Neural cell (in vitro differentiated cells): ENCODE measurements at regions not wholly inside any gene's neighbourhood (a gene's known extent, or its start where the extent isn't known, plus 50 kb on each side); places are given as distances from the start of the nearest gene placed in this dataset.

Experiments used
- H2AFZ ChIP-seq: fragments of 200-600, 300-800 bp; sonication (generic), shearing (Covaris generic); 2 replicates; pipeline ENCODE4 v1.6.0; 2014; ENCODE audit warnings: low read depth, mild to moderate bottlenecking, antibody characterized with exemption, low read length, moderate library complexity
- H3F3A ChIP-seq: fragments of 200-600 bp; shearing (Covaris generic); 2 replicates; pipeline ENCODE4 v1.6.1; 2016; ENCODE audit warnings: mild to moderate bottlenecking, moderate library complexity, mixed read lengths, antibody characterized with exemption, low read length; ENCODE audit not compliant: insufficient read depth, poor library complexity, severe bottlenecking
- H3K27ac ChIP-seq: fragments of 200-600, 300-800 bp; sonication (generic), shearing (Covaris generic); 2 replicates; pipeline ENCODE4 v1.5.1; 2014; ENCODE audit warnings: mild to moderate bottlenecking, low read length, moderate library complexity
- H3K27me3 ChIP-seq: fragments of 300-800, 200-600 bp; sonication (generic), shearing (Covaris generic); 2 replicates; pipeline ENCODE4 v1.6.0; 2014; ENCODE audit warnings: mild to moderate bottlenecking, low read depth, low read length, moderate library complexity; ENCODE audit not compliant: insufficient read depth
- H3K36me3 ChIP-seq: fragments of 300-800, 200-600 bp; sonication (generic), shearing (Covaris generic); 2 replicates; pipeline ENCODE4 v1.5.1; 2014; ENCODE audit warnings: mild to moderate bottlenecking, antibody characterized with exemption, low read length, moderate library complexity; ENCODE audit not compliant: insufficient read depth
- H3K4me2 ChIP-seq: fragments of 300-800, 200-600 bp; sonication (generic), shearing (Covaris generic); 2 replicates; pipeline ENCODE4 v1.6.0; 2014; ENCODE audit warnings: mild to moderate bottlenecking, low read length
- H3K4me3 ChIP-seq: fragments of 300-800, 200-600 bp; sonication (generic), shearing (Covaris generic); 2 replicates; pipeline ENCODE4 v1.5.1; 2014; ENCODE audit warnings: mild to moderate bottlenecking, low read length, moderate library complexity
- H3K79me2 ChIP-seq: fragments of 200-600 bp; shearing (Covaris generic); replicated peaks from 2 replicates; pipeline ENCODE4 v1.6.0; 2014; ENCODE audit warnings: mild to moderate bottlenecking, low read length, moderate library complexity; ENCODE audit not compliant: insufficient read depth
- H3K9ac ChIP-seq: fragments of 300-800, 200-600 bp; sonication (generic), shearing (Covaris generic); 2 replicates; pipeline ENCODE4 v1.6.1; 2016; ENCODE audit warnings: mild to moderate bottlenecking, low read length, mixed read lengths
- H3K9me2 ChIP-seq: fragments of 200-600 bp; shearing (Covaris generic); 2 replicates; pipeline ENCODE4 v1.6.1; 2016; ENCODE audit warnings: mild to moderate bottlenecking, low read length, mixed read lengths; ENCODE audit not compliant: insufficient read depth
- H3K9me3 ChIP-seq: fragments of 200-600, 300-800 bp; sonication (generic), shearing (Covaris generic); 2 replicates; pipeline ENCODE4 v1.6.1; 2016; ENCODE audit warnings: mild to moderate bottlenecking, mixed run types, low read length, moderate library complexity, mixed read lengths
- H4K20me1 ChIP-seq: fragments of 200-600 bp; shearing (Covaris generic); 2 replicates; pipeline ENCODE4 v1.6.1; 2016; ENCODE audit warnings: mild to moderate bottlenecking, mixed run types; ENCODE audit not compliant: insufficient read depth
- CTCF ChIP-seq: fragments of 450-650 bp; IDR thresholded peaks from 2 replicates; pipeline ENCODE4 v1.5.1; 2014; ENCODE audit warnings: antibody characterized with exemption, mild to moderate bottlenecking, moderate library complexity; ENCODE audit not compliant: poor library complexity, severe bottlenecking
- EP300 ChIP-seq: fragments of 450-650 bp; conservative IDR thresholded peaks from 2 replicates; pipeline ENCODE4 v1.6.1; 2014; ENCODE audit warnings: antibody characterized with exemption, mild to moderate bottlenecking, moderate library complexity; ENCODE audit not compliant: poor library complexity, severe bottlenecking
- EZH2 ChIP-seq: fragments of 200-600, 300-800 bp; shearing (Covaris generic), sonication (generic); IDR thresholded peaks from 2 replicates; pipeline ENCODE4 v1.6.1; 2014; ENCODE audit warnings: antibody characterized with exemption, low read length, borderline replicate concordance, mild to moderate bottlenecking; ENCODE audit not compliant: insufficient read depth, poor library complexity, severe bottlenecking
- MXI1 ChIP-seq: fragments of 450-650 bp; conservative IDR thresholded peaks from 2 replicates; pipeline ENCODE4 v1.6.1; 2014; ENCODE audit warnings: antibody characterized with exemption, mild to moderate bottlenecking; ENCODE audit not compliant: poor library complexity, severe bottlenecking
- POLR2AphosphoS5 ChIP-seq: IDR thresholded peaks from 2 replicates; pipeline ENCODE4 v1.6.1; 2012
- RAD21 ChIP-seq: fragments of 450-650 bp; conservative IDR thresholded peaks from 2 replicates; pipeline ENCODE4 v1.6.1; 2014; ENCODE audit warnings: antibody characterized with exemption, mild to moderate bottlenecking, moderate library complexity
- REST ChIP-seq: IDR thresholded peaks from 2 replicates; pipeline ENCODE4 v1.6.1; 2012; ENCODE audit warnings: borderline replicate concordance
- SMC3 ChIP-seq: fragments of 450-650 bp; conservative IDR thresholded peaks from 2 replicates; pipeline ENCODE4 v1.6.1; 2014; ENCODE audit warnings: antibody characterized with exemption, mild to moderate bottlenecking, moderate library complexity; ENCODE audit not compliant: poor library complexity
- TAF1 ChIP-seq: IDR thresholded peaks from 2 replicates; pipeline ENCODE4 v1.6.1; 2012; ENCODE audit warnings: low read depth

- H3K27me3 ChIP-seq: no peaks in the 10 kb centered on the region
- no peaks in the 10 kb centered on the region for H3K9me2 ChIP-seq
- H3K4me3 ChIP-seq: no peak overlapping the region
- H3F3A ChIP-seq: no peaks in the 10 kb centered on the region
- H3K9me3 ChIP-seq: no peaks in the 10 kb centered on the region
- no peak overlapping the region for H3K9ac ChIP-seq
- no peaks in the 10 kb centered on the region for H3K79me2 ChIP-seq
- H2AFZ ChIP-seq: no peak overlapping the region
- no peak overlapping the region for H3K27ac ChIP-seq
- H3K4me2 ChIP-seq: no peak overlapping the region
- no peaks in the 10 kb centered on the region for H3K36me3 ChIP-seq
- TF ChIP-seq EZH2: no peak
- TF ChIP-seq POLR2AphosphoS5: no peak
- TF ChIP-seq EP300: no peak
- no peak for TF ChIP-seq RAD21
- H4K20me1 ChIP-seq: no peaks in the 10 kb centered on the region
Measured at GRCh38 chr21:16389643-16390042, 659.9 kb downstream of the USP25 start.

- H3K9me3 ChIP-seq: no peaks in the 10 kb centered on the region
- no peak overlapping the region for H3K27ac ChIP-seq
- H3F3A ChIP-seq: no peaks in the 10 kb centered on the region
- H4K20me1 ChIP-seq: no peaks in the 10 kb centered on the region
- H3K9me2 ChIP-seq: no peaks in the 10 kb centered on the region
- no peak overlapping the region for H3K4me2 ChIP-seq
- H3K36me3 ChIP-seq: no peaks in the 10 kb centered on the region
- no peak overlapping the region for H3K4me3 ChIP-seq
- no peak overlapping the region for H2AFZ ChIP-seq
- no peaks in the 10 kb centered on the region for H3K27me3 ChIP-seq
- H3K79me2 ChIP-seq: no peaks in the 10 kb centered on the region
- TF ChIP-seq EZH2 (no peak), EP300 (no peak), RAD21 (no peak), REST (no peak), POLR2AphosphoS5 (no peak), CTCF (no peak), SMC3 (no peak), MXI1 (no peak), TAF1 (no peak)
- H3K9ac ChIP-seq: no peak overlapping the region
Measured at GRCh38 chr21:16395285-16395684, 665.5 kb downstream of the USP25 start.

GRCh38 chr21:16402752-16403151 lies 673.0 kb downstream of the USP25 start:
- Histone ChIP-seq H3K9ac (no peak overlapping the region), H2AFZ (no peak overlapping the region), H3K4me2 (no peak overlapping the region), H3F3A (no peaks in the 10 kb centered on the region), H3K27ac (no peak overlapping the region), H3K4me3 (no peak overlapping the region), H3K79me2 (no peaks in the 10 kb centered on the region), H3K36me3 (no peaks in the 10 kb centered on the region), H3K9me2 (no peaks in the 10 kb centered on the region), H3K27me3 (no peaks in the 10 kb centered on the region), H3K9me3 (no peaks in the 10 kb centered on the region), H4K20me1 (no peaks in the 10 kb centered on the region)
- no peak for TF ChIP-seq TAF1
- no peak for TF ChIP-seq SMC3
